AG10803 (cell line): ENCODE measurements at regions not wholly inside any gene's neighbourhood (a gene's known extent, or its start where the extent isn't known, plus 50 kb on each side); places are given as distances from the start of the nearest gene placed in this dataset.
"Not testable (repeated sequence)": the region's sequence is repeated elsewhere in the genome, so short reads cannot be mapped to it uniquely, and the experiment has no call there.

Experiments
- DNase-seq: peaks from one replicate; pipeline ENCODE4 v3.0.0; 2010; ENCODE audit warnings: low read depth
- H3K4me3 ChIP-seq: 2 replicates; pipeline ENCODE4 v1.5.1; 2011; ENCODE audit warnings: mild to moderate bottlenecking, low read length, control low read depth
- CTCF ChIP-seq: conservative IDR thresholded peaks from 2 replicates; pipeline ENCODE4 v1.5.1; 2011; ENCODE audit warnings: mild to moderate bottlenecking, low read length, control low read depth, inconsistent platforms

GRCh38 chr12:92402415-92402814, 256.8 kb upstream of the BTG1 start:
- H3K4me3 ChIP-seq = no peak overlapping the region
- no peak for DNase-seq
- no peak for TF ChIP-seq CTCF

- TF ChIP-seq CTCF = no peak
- no peak for DNase-seq
- H3K4me3 ChIP-seq = no peak overlapping the region
Observed at GRCh38 chr12:92400006-92400405, 254.4 kb upstream of the BTG1 start.

- no peak for DNase-seq
- no peak overlapping the region for H3K4me3 ChIP-seq
- no peak for TF ChIP-seq CTCF
Observed at GRCh38 chr12:92398565-92399309, 253.1 kb upstream of the BTG1 start.

GRCh38 chr12:92396647-92397252, 251.1 kb upstream of the BTG1 start:
- peak; percentile 77 for DNase-seq
- TF ChIP-seq CTCF = no peak
- no peak overlapping the region for H3K4me3 ChIP-seq

GRCh38 chr12:92395322-92395721, 249.7 kb upstream of the BTG1 start:
- TF ChIP-seq CTCF = no peak
- H3K4me3 ChIP-seq = no peak overlapping the region
- no peak for DNase-seq

- TF ChIP-seq CTCF = no peak
- no peak overlapping the region for H3K4me3 ChIP-seq
- no peak for DNase-seq
Observed at GRCh38 chr12:92394895-92395294, 249.2 kb upstream of the BTG1 start.

GRCh38 chr12:92393504-92393903, 247.9 kb upstream of the BTG1 start:
- no peak overlapping the region for H3K4me3 ChIP-seq
- DNase-seq = no peak
- TF ChIP-seq CTCF = no peak

GRCh38 chr12:92391726-92392125, 246.1 kb upstream of the BTG1 start:
- not testable (repeated sequence) for H3K4me3 ChIP-seq

More at GRCh38 chr12:92391726-92392125, 246.1 kb upstream of the BTG1 start:
- DNase-seq = not testable (repeated sequence)
